ENCODE measurements at regions not wholly inside any gene's neighbourhood (a gene's known extent, or its start where the extent isn't known, plus 50 kb on each side); places are given as distances from the start of the nearest gene placed in this dataset.

DNA sequence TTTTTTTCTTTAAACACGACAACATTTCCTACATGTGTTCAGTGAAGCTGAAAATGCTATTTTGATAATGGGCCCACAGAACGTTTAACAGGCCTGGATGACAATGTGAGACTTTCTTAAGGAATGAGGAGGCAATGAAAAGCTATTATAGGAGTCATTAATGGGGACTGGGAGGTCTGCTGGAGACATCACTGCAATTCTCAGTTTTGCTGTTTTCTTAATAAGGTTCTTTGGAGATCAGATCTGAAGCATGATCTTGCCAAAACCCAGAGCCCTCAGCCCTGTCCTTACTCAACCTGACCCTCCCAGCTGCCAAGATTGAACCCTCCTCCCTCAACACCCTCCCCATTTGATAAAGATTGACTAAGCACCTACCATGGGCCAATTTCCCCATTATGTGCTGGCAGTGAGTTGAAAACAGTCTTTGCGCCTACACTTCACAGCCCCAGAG lies 353.1 kb downstream of the MAFB start:
- H3K36me3 ChIP-seq (ENCODE audit: insufficient read depth, low read length): no peaks in the 10 kb centered on the region
- H3K9me3 ChIP-seq (ENCODE audit: insufficient read depth, low read depth, low read length): no peaks in the 10 kb centered on the region
- H3K4me3 ChIP-seq (ENCODE audit: low read length): no peak overlapping the region
- no peaks in the 10 kb centered on the region for H3K27me3 ChIP-seq (ENCODE audit: insufficient read depth, low read length)
- H3K27ac ChIP-seq (ENCODE audit: low read depth, low read length): no peak overlapping the region
- no peaks in the 10 kb centered on the region for H3K4me1 ChIP-seq (ENCODE audit: insufficient read depth, low read length)
- no peak overlapping the region for H3K9ac ChIP-seq (ENCODE audit: low read depth, low read length)
- WGBS: 96% methylated on average over 3 of the region's 3 CpGs

DNA sequence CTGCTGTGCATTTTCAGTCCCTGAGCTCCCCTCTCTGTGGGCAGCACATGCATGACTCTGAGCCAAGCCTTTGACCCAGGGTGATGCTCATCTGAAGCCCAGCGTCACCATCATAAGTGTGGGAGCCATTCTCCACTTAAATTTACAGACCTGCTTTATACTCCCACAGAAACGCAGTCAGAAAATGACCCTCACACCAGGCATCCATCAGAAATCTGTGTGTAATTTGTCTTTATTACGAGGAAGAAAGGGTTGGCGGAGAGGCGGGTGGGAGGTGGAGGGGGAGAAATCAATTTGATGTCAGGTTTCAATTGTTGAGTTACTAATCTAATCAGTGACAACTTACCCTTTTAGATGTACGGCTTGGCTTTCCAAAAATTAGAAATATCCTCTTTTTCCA lies 353.6 kb downstream of the MAFB start:
- no peak overlapping the region for H3K27ac ChIP-seq (ENCODE audit: low read depth, low read length)
- H3K36me3 ChIP-seq (ENCODE audit: insufficient read depth, low read length): no peaks in the 10 kb centered on the region
- no peak overlapping the region for H3K9ac ChIP-seq (ENCODE audit: low read depth, low read length)
- WGBS: 89% methylated on average over 4 of the region's 6 CpGs
- no peaks in the 10 kb centered on the region for H3K27me3 ChIP-seq (ENCODE audit: insufficient read depth, low read length)
- no peaks in the 10 kb centered on the region for H3K4me1 ChIP-seq (ENCODE audit: insufficient read depth, low read length)
- H3K4me3 ChIP-seq (ENCODE audit: low read length): no peak overlapping the region
- H3K9me3 ChIP-seq (ENCODE audit: insufficient read depth, low read depth, low read length): no peaks in the 10 kb centered on the region

DNA sequence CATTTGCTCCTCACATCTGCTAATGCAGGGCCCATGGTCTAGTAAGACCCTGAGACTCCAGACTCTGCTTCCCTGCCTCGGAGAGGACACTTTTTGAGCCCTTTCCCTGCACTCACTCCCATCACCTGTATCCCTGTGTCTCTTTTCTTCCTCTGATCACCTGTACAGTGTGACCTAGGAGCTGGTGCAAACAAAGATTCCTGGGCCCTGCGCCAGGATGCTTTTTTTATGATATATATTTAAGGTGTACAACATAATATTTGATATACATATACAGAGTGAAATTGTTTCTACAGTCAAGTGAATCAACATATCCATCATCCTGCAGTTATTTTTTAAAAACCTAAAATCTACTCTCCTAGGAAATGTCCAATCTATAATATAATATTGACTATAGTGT lies 355.4 kb downstream of the MAFB start:
- Histone ChIP-seq H3K27me3 (ENCODE audit: insufficient read depth, low read length) (no peaks in the 10 kb centered on the region), H3K4me1 (ENCODE audit: insufficient read depth, low read length) (no peaks in the 10 kb centered on the region), H3K27ac (ENCODE audit: low read depth, low read length) (no peak overlapping the region), H3K9me3 (ENCODE audit: insufficient read depth, low read depth, low read length) (no peaks in the 10 kb centered on the region), H3K36me3 (ENCODE audit: insufficient read depth, low read length) (no peaks in the 10 kb centered on the region), H3K9ac (ENCODE audit: low read depth, low read length) (no peak overlapping the region), H3K4me3 (ENCODE audit: low read length) (no peak overlapping the region)
- 85% methylated on average over 1 of the region's 2 CpGs for WGBS

DNA sequence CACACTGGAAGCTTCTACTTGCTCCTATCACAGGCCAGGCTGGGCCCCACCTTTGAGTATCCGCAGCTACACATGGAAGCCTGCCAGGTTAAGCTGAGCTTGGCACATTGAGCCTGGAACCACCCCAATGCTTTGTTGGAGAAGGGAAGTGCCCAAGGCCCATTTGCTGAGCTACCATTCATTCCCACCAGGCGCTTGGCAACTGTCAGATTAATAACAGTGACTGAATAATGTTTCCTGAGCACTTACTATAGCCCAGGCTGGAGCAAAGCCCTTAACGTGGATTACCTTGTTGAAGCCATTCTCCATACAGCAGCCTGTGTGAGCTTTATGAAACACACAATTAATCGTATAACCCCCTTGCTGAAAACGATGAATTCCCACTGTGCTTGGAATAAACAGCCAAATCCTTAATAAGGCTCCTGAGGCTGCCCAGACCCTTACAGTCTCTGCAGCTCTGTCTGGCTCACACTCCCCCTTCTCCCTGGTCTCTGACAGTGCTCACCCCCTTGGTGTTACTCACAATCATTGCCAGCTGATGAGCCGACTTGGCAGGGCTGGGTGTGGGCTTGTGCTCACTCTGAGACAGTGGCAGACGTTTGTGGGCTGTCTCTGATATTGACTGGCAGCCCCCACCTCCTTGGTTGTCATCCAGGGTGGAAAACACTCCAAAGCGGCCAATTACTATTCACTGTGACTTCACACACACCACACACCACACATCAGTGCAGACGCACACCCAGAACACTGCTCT lies 357.1 kb downstream of the MAFB start:
- Histone ChIP-seq H3K4me1 (ENCODE audit: insufficient read depth, low read length) (no peaks in the 10 kb centered on the region), H3K9me3 (ENCODE audit: insufficient read depth, low read depth, low read length) (no peaks in the 10 kb centered on the region), H3K36me3 (ENCODE audit: insufficient read depth, low read length) (no peaks in the 10 kb centered on the region)

DNA sequence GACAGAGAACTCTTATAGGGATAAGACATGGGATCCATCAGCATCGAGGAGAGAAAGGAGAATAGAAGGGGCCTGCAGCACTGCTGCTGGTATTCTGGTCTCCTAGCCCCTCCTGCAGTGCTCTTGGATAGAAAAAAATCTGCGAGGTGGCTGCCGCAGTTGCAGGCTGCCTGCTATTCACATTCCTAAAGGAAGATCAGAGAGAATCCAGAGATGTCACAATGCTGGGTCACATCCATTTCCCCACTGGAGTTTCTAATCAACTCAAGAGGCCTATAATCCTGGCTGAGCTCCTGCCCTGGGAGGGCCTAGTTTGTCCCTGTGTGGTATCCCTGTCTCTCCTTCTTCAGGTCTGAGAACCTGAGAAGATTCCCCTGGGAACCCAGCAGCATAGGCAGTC lies 357.8 kb downstream of the MAFB start:
- Histone ChIP-seq H3K27me3 (ENCODE audit: insufficient read depth, low read length) (no peaks in the 10 kb centered on the region), H3K9me3 (ENCODE audit: insufficient read depth, low read depth, low read length) (no peaks in the 10 kb centered on the region), H3K4me3 (ENCODE audit: low read length) (no peak overlapping the region), H3K36me3 (ENCODE audit: insufficient read depth, low read length) (no peaks in the 10 kb centered on the region), H3K27ac (ENCODE audit: low read depth, low read length) (no peak overlapping the region), H3K4me1 (ENCODE audit: insufficient read depth, low read length) (no peaks in the 10 kb centered on the region), H3K9ac (ENCODE audit: low read depth, low read length) (no peak overlapping the region)
- 81% methylated on average over 3 of the region's 3 CpGs for WGBS

More for the DNA sequence above, 357.1 kb downstream of the MAFB start:
- Histone ChIP-seq H3K27ac (ENCODE audit: low read depth, low read length) (no peak overlapping the region), H3K4me3 (ENCODE audit: low read length) (no peak overlapping the region), H3K27me3 (ENCODE audit: insufficient read depth, low read length) (no peaks in the 10 kb centered on the region), H3K9ac (ENCODE audit: low read depth, low read length) (no peak overlapping the region)
- WGBS: 85% methylated on average over 9 of the region's 9 CpGs

DNA sequence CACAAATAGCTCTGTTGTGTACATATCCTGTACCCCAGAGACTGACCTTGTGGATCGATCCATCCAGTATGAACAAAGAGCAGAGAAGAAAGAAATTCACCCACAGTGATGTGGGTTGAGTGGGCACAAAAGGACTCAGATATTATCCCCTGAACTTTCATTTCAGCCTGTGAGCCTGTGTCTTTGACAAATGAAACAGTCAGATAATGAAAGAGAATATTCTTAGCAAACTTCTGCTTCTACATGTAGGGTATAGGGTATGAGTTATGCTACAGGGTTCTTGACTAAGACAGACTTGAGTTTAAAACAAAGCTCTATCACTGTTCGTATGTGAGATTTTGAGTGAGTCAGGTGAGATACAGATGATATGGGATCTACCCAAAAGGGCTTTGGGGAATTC lies 359.7 kb downstream of the MAFB start:
- Histone ChIP-seq H3K27ac (ENCODE audit: low read depth, low read length) (no peak overlapping the region), H3K4me1 (ENCODE audit: insufficient read depth, low read length) (no peaks in the 10 kb centered on the region), H3K9ac (ENCODE audit: low read depth, low read length) (no peak overlapping the region), H3K4me3 (ENCODE audit: low read length) (no peak overlapping the region), H3K9me3 (ENCODE audit: insufficient read depth, low read depth, low read length) (no peaks in the 10 kb centered on the region), H3K36me3 (ENCODE audit: insufficient read depth, low read length) (no peaks in the 10 kb centered on the region), H3K27me3 (ENCODE audit: insufficient read depth, low read length) (no peaks in the 10 kb centered on the region)
- 88% methylated on average over 2 of the region's 2 CpGs for WGBS

DNA sequence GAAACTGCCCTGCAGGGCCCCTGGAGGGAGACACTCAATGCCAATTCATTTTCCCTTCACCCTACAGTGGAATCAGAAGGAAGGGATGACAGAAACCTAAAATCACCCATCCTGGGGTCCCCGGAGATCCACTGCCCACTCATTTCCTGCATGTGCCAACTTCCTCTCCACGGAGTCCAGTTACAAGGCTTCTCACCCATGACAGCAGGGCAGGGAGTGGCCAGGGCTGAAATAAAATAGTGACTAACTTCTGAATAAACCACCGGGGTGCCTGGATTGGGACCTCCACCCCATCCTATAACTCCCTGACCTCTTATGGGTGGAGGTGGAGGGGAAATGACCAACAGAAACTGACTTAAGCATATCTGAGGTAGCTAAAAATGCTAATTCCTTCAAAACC lies 362.3 kb downstream of the MAFB start:
- no peak overlapping the region for H3K9ac ChIP-seq (ENCODE audit: low read depth, low read length)
- H3K36me3 ChIP-seq (ENCODE audit: insufficient read depth, low read length): no peaks in the 10 kb centered on the region
- H3K4me3 ChIP-seq (ENCODE audit: low read length): no peak overlapping the region
- WGBS: 89% methylated on average over 2 of the region's 3 CpGs
- H3K27me3 ChIP-seq (ENCODE audit: insufficient read depth, low read length): no peaks in the 10 kb centered on the region
- H3K4me1 ChIP-seq (ENCODE audit: insufficient read depth, low read length): peaks cover 10% of the 10 kb centered on the region; the same call in 1 of the 2 replicates
- no peaks in the 10 kb centered on the region for H3K9me3 ChIP-seq (ENCODE audit: insufficient read depth, low read depth, low read length)
- no peak overlapping the region for H3K27ac ChIP-seq (ENCODE audit: low read depth, low read length)

DNA sequence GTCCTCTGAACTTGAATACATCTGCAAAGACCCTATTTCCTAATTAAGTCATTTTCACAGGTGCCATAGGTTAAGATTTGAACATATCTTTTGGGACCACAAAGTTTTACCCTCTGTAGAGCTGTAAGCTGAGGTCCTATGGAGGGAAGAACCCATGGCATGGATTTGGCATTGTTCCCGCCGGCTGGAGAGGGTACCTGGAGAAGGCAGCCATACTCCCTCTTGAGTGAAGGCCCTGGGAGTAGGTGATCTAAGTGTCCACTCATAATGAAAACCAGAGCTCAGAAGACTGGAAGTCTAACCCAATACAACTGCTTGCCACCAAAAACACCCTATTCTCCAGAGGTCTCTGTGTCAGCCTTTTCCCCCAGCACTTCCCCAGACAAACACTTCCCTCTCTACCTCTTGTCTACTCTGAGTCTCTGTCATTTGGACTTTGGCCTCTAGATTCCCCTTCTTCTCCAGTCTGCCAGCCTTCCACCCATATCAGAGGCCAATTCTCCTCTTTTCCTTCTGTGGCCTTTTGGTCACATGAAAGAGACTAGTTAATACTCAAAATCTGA lies 363.9 kb downstream of the MAFB start:
- no peak overlapping the region for H3K4me3 ChIP-seq (ENCODE audit: low read length)
- no peak overlapping the region for H3K9ac ChIP-seq (ENCODE audit: low read depth, low read length)
- peaks cover 10% of the 10 kb centered on the region; the same call in 1 of the 2 replicates for H3K4me1 ChIP-seq (ENCODE audit: insufficient read depth, low read length)
- no peaks in the 10 kb centered on the region for H3K9me3 ChIP-seq (ENCODE audit: insufficient read depth, low read depth, low read length)
- WGBS: 91% methylated on average over 2 of the region's 2 CpGs
- no peak overlapping the region for H3K27ac ChIP-seq (ENCODE audit: low read depth, low read length)
- no peaks in the 10 kb centered on the region for H3K36me3 ChIP-seq (ENCODE audit: insufficient read depth, low read length)
- no peaks in the 10 kb centered on the region for H3K27me3 ChIP-seq (ENCODE audit: insufficient read depth, low read length)

DNA sequence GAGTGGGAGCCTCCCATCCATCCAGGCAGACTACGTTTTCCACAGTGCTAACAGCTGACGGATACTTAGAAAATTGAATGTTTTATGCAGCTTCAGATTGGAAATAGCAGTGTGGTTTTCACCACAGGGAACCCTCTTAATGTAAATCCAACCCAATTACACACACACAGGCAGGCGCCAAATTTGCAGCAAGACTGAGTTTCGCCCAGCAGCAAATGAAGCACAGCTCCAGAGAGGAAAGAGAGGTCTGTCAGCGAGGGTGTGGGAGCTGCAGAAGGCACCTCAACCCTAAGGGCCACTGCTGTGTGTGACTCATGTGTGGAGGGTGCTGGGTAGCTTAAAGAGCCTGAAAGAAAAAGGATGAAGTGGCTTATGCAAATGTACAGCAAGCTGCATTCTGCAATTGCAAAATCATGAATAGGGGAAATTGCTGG lies 365.7 kb downstream of the MAFB start:
- H3K4me1 ChIP-seq (ENCODE audit: insufficient read depth, low read length): peaks cover 10% of the 10 kb centered on the region; the same call in 1 of the 2 replicates
- 63% methylated on average over 5 of the region's 5 CpGs for WGBS
- no peak overlapping the region for H3K9ac ChIP-seq (ENCODE audit: low read depth, low read length)
- H3K9me3 ChIP-seq (ENCODE audit: insufficient read depth, low read depth, low read length): no peaks in the 10 kb centered on the region
- no peaks in the 10 kb centered on the region for H3K36me3 ChIP-seq (ENCODE audit: insufficient read depth, low read length)
- H3K4me3 ChIP-seq (ENCODE audit: low read length): no peak overlapping the region
- H3K27ac ChIP-seq (ENCODE audit: low read depth, low read length): no peak overlapping the region
- no peaks in the 10 kb centered on the region for H3K27me3 ChIP-seq (ENCODE audit: insufficient read depth, low read length)

DNA sequence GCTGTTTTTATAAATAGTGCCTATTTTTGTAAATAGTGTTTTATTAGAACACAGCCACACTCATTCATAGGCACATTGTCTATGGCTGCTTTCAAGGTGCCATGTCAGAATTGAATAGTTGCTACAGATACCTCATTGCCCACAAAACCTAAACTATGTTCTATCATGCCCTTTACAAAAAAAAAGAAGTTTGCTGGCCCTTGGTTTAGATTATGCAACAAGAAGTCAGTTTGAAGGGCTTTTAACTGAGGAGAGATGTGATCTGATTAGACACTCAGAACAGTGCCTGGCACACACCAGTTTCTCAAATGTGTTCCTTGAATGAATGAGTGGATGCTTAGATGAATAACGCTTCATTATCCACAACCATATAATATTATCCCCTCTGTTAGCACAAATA lies 366.1 kb downstream of the MAFB start:
- Histone ChIP-seq H3K36me3 (ENCODE audit: insufficient read depth, low read length) (no peaks in the 10 kb centered on the region), H3K4me3 (ENCODE audit: low read length) (no peak overlapping the region), H3K9ac (ENCODE audit: low read depth, low read length) (no peak overlapping the region), H3K27ac (ENCODE audit: low read depth, low read length) (no peak overlapping the region), H3K4me1 (ENCODE audit: insufficient read depth, low read length) (peaks cover 10% of the 10 kb centered on the region; the same call in 1 of the 2 replicates), H3K9me3 (ENCODE audit: insufficient read depth, low read depth, low read length) (no peaks in the 10 kb centered on the region), H3K27me3 (ENCODE audit: insufficient read depth, low read length) (no peaks in the 10 kb centered on the region)
- 89% methylated on average over 1 of the region's 1 CpG for WGBS

DNA sequence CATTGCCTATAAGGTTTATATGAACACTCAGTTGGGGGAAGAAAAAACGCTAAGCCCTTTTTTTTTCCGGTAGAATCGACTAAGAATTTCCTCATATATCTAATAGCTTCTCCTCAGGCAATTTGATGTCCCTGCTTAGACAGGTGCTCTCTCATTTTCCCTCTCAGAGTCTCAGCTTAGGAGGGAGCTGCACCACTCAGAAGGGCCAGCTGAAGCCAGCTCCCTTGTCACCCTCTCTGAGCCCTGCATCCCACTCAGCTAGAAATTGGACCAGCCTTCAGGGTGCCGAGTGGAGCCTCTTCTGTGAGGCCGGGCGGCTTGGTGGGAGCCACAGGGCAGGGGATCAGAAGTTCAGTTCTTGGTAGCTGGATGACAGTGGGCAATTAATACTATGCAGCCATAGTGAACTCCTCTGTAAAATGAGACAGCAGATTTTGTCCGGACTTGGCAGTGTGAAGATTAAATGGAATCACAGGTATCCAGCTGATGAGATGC lies 368.5 kb downstream of the MAFB start:
- peaks cover 16% of the 10 kb centered on the region for H3K4me1 ChIP-seq (ENCODE audit: insufficient read depth, low read length)
- 94% methylated on average over 7 of the region's 7 CpGs for WGBS
- H3K27me3 ChIP-seq (ENCODE audit: insufficient read depth, low read length): no peaks in the 10 kb centered on the region
- no peak overlapping the region for H3K27ac ChIP-seq (ENCODE audit: low read depth, low read length)
- no peak overlapping the region for H3K4me3 ChIP-seq (ENCODE audit: low read length)
- no peaks in the 10 kb centered on the region for H3K36me3 ChIP-seq (ENCODE audit: insufficient read depth, low read length)
- H3K9me3 ChIP-seq (ENCODE audit: insufficient read depth, low read depth, low read length): no peaks in the 10 kb centered on the region
- H3K9ac ChIP-seq (ENCODE audit: low read depth, low read length): no peak overlapping the region
